HG03097 (cell line): ENCODE measurements at regions not wholly inside any gene's neighbourhood (a gene's known extent, or its start where the extent isn't known, plus 50 kb on each side); places are given as distances from the start of the nearest gene placed in this dataset.

Experiments
- ATAC-seq: cut with Tn5 transposase; IDR thresholded peaks from one replicate; pipeline ENCODE4 v1.9.1; 2021; ENCODE audit not compliant: unreplicated experiment, low FRiP score

- ATAC-seq: no peak
These were observed 168.5 kb downstream of the SUCLG1 start for GRCh38 chr2:84290537-84290936.

- ATAC-seq: no peak
These were observed 170.8 kb downstream of the SUCLG1 start for GRCh38 chr2:84288293-84288692.

- no peak for ATAC-seq
These were observed 172.2 kb downstream of the SUCLG1 start for GRCh38 chr2:84286878-84287277.

GRCh38 chr2:84285056-84285747 is 173.9 kb downstream of the SUCLG1 start:
- ATAC-seq: no peak

- ATAC-seq: no peak
These were observed 175.6 kb downstream of the SUCLG1 start for GRCh38 chr2:84283506-84283905.

GRCh38 chr2:84281510-84281909 is 177.6 kb downstream of the SUCLG1 start:
- ATAC-seq: no peak

GRCh38 chr2:84280873-84281272 is 178.2 kb downstream of the SUCLG1 start:
- no peak for ATAC-seq

GRCh38 chr2:84278386-84278785 is 180.7 kb downstream of the SUCLG1 start:
- ATAC-seq: no peak

- ATAC-seq: no peak
These were observed 182.4 kb downstream of the SUCLG1 start for GRCh38 chr2:84276590-84277255.

- ATAC-seq: no peak
These were observed 185.7 kb downstream of the SUCLG1 start for GRCh38 chr2:84273406-84273805.

- ATAC-seq: no peak
These were observed 187.1 kb downstream of the SUCLG1 start for GRCh38 chr2:84271977-84272376.

- ATAC-seq: no peak
These were observed 201.2 kb downstream of the SUCLG1 start for GRCh38 chr2:84257831-84258230.

- no peak for ATAC-seq
These were observed 207.3 kb downstream of the SUCLG1 start for GRCh38 chr2:84251651-84252302.

- no peak for ATAC-seq
These were observed 209.9 kb downstream of the SUCLG1 start for GRCh38 chr2:84249140-84249539.

GRCh38 chr2:84247532-84247931 is 211.5 kb downstream of the SUCLG1 start:
- no peak for ATAC-seq

GRCh38 chr2:84243788-84244733 is 215.0 kb downstream of the SUCLG1 start:
- no peak for ATAC-seq

- ATAC-seq: no peak
These were observed 220.2 kb downstream of the SUCLG1 start for GRCh38 chr2:84238907-84239306.

GRCh38 chr2:84236288-84236687 is 222.8 kb downstream of the SUCLG1 start:
- no peak for ATAC-seq

GRCh38 chr2:84234103-84234502 is 225.0 kb downstream of the SUCLG1 start:
- ATAC-seq: no peak

- no peak for ATAC-seq
These were observed 227.6 kb downstream of the SUCLG1 start for GRCh38 chr2:84231478-84231877.

GRCh38 chr2:84224121-84224520 is 235.0 kb downstream of the SUCLG1 start:
- ATAC-seq: no peak
